Panc1 (cell line): ENCODE measurements at regions not wholly inside any gene's neighbourhood (a gene's known extent, or its start where the extent isn't known, plus 50 kb on each side); places are given as distances from the start of the nearest gene placed in this dataset.

ENCODE experiments used
- ATAC-seq: fragments of 200-7000 bp; cut with Tn5 transposase; 2 replicates; pipeline ENCODE4 v1.9.1; 2020; ENCODE audit warnings: mild to moderate bottlenecking, moderate library complexity
- BruUV-seq: library from RNA; stranded (reverse); fragments of 400-500 nt; replicated peaks from 2 replicates; lab custom pipeline; 2021; lab: Mats Ljungman, UMichigan
- CTCF ChIA-PET: fragments of 300-600 bp; sonication (Branson Sonifier 250); formaldehyde crosslinking; loops from one replicate; lab custom pipeline; 2022; ENCODE audit warnings: antibody characterized with exemption; lab: Charles Lee
- POLR2A ChIA-PET: fragments of 300-600 bp; sonication (Branson Sonifier 250); formaldehyde crosslinking; loops from one replicate; lab custom pipeline; 2022; ENCODE audit warnings: antibody characterized with exemption; lab: Charles Lee
- DNase-seq: peaks from one replicate; pipeline ENCODE4 v3.0.0-alpha.2; 2010; ENCODE audit warnings: low read depth, low spot score
- H3K27ac ChIP-seq: 2 replicates; pipeline ENCODE4 v1.5.1; 2011; ENCODE audit warnings: mild to moderate bottlenecking, low read length, inconsistent platforms
- H3K27me3 ChIP-seq: fragments of 200-500 bp; sonication (Bioruptor generic); 2 replicates; pipeline ENCODE4 v1.6.0; 2014; ENCODE audit warnings: low read length, inconsistent platforms; ENCODE audit not compliant: control insufficient read depth, insufficient read depth
- H3K36me3 ChIP-seq: fragments of 200-500 bp; sonication (Bioruptor generic); 2 replicates; pipeline ENCODE4 v1.5.1; 2014; ENCODE audit warnings: inconsistent platforms, mild to moderate bottlenecking, low read length, moderate library complexity; ENCODE audit not compliant: control insufficient read depth, insufficient read depth
- H3K4me1 ChIP-seq: 2 replicates; pipeline ENCODE4 v1.5.1; 2011; ENCODE audit warnings: inconsistent platforms, mild to moderate bottlenecking, low read length, moderate library complexity; ENCODE audit not compliant: control insufficient read depth, insufficient read depth
- H3K4me3 ChIP-seq, 2 experiments: 2 replicates each; pipeline ENCODE4 v1.5.1; 2011 to 2012; ENCODE audit warnings: low read depth in 2 of 2, low read length in 2 of 2, mild to moderate bottlenecking in 2 of 2, inconsistent platforms in 1 of 2, moderate library complexity in 1 of 2
- H3K9me3 ChIP-seq: fragments of 200-500 bp; sonication (Bioruptor generic); 2 replicates; pipeline ENCODE4 v1.5.1; 2014; ENCODE audit warnings: low read depth, mild to moderate bottlenecking, inconsistent platforms, low read length, moderate library complexity; ENCODE audit not compliant: control insufficient read depth, insufficient read depth
- CTCF ChIP-seq: fragments of 450-650 bp; IDR thresholded peaks from 2 replicates; pipeline ENCODE4 v1.5.1; 2017; ENCODE audit warnings: mild to moderate bottlenecking
- POLR2AphosphoS5 ChIP-seq: IDR thresholded peaks from 2 replicates; pipeline ENCODE4 v1.6.1; 2012; ENCODE audit warnings: mild to moderate bottlenecking, low read depth, low read length, moderate library complexity
- REST ChIP-seq, 2 experiments: IDR thresholded peaks; 2 replicates each; pipeline ENCODE4 v1.6.1; 2011 to 2012; ENCODE audit warnings: low read depth in 2 of 2, control low read depth in 1 of 2, low read length in 1 of 2, mild to moderate bottlenecking in 1 of 2, moderate library complexity in 1 of 2; ENCODE audit not compliant: insufficient read depth in 1 of 2
- SIN3A ChIP-seq: IDR thresholded peaks from 2 replicates; pipeline ENCODE4 v1.6.1; 2012; ENCODE audit warnings: low read depth, mild to moderate bottlenecking, low read length, moderate library complexity, borderline replicate concordance; ENCODE audit not compliant: insufficient read depth
- TCF7L2 ChIP-seq: IDR thresholded peaks from 2 replicates; pipeline ENCODE4 v1.6.1; 2011; ENCODE audit warnings: mild to moderate bottlenecking, low read depth, low read length, inconsistent platforms
- in situ Hi-C: cut with HindIII; loops from 2 replicates; pipeline ENCODE4 v1.10.0; 2016; ENCODE audit warnings: low sequenced_read_pairs, low pct_unique_long_range_greater_than_20kb
- intact Hi-C: fragments of 100-400 bp; cut with micrococcal nuclease; formaldehyde crosslinking; loops from one replicate; pipeline ENCODE4 v1.10.0; 2022; ENCODE audit not compliant: unreplicated experiment

- Histone ChIP-seq H3K4me3 (no peak overlapping the region), H3K9me3 (no peaks in the 10 kb centered on the region), H3K4me1 (no peaks in the 10 kb centered on the region), H3K36me3 (no peaks in the 10 kb centered on the region), H3K27ac (no peak overlapping the region), H3K27me3 (no peaks in the 10 kb centered on the region)
- ChIA-PET CTCF (no interaction called here), POLR2A (no interaction called here)
- in situ Hi-C loops (no loop called here), intact Hi-C loops (no loop called here)
- DNase-seq (no peak), ATAC-seq (no peak)
- no peak for TF ChIP-seq POLR2AphosphoS5
- no peak for TF ChIP-seq SIN3A
- no peak for TF ChIP-seq REST (IDR thresholded peaks at IDR 0.05; ENCODE audit: insufficient read depth in 1 of 2, low read depth in 2 of 2, low read length in 1 of 2)
- no peak for TF ChIP-seq CTCF
- no peak for TF ChIP-seq TCF7L2
- BruUV-seq, result no TSS peak
These were observed 1284.2 kb upstream of the PIK3C3 start for GRCh38 chr18:40670668-40671375.

- Histone ChIP-seq H3K27ac (no peak overlapping the region), H3K4me1 (no peaks in the 10 kb centered on the region), H3K27me3 (no peaks in the 10 kb centered on the region), H3K9me3 (no peaks in the 10 kb centered on the region), H3K4me3 (no peak overlapping the region), H3K36me3 (no peaks in the 10 kb centered on the region)
- no TSS peak for BruUV-seq
- DNase-seq (no peak), ATAC-seq (no peak)
- ChIA-PET POLR2A (no interaction called here), CTCF (interaction anchor here (0.5 kb wide), 2 partner anchors 10 to 53 kb away, joined by 3 read pairs; no protein-coding TSS in a partner anchor)
- intact Hi-C loops, result no loop called here
- in situ Hi-C loops, result no loop called here
- TF ChIP-seq POLR2AphosphoS5, result no peak
- no peak for TF ChIP-seq CTCF
- TF ChIP-seq TCF7L2, result no peak
- no peak for TF ChIP-seq SIN3A
- no peak for TF ChIP-seq REST (IDR thresholded peaks at IDR 0.05; ENCODE audit: insufficient read depth in 1 of 2, low read depth in 2 of 2, low read length in 1 of 2)
These were observed 1292.1 kb upstream of the PIK3C3 start for GRCh38 chr18:40662898-40663437.
